Activated naive CD8-positive, alpha-beta T cell treated with anti-CD3 and anti-CD28 coated beads, Interleukin-2, amount 50 U/mL, for 16 hours (primary cell): ENCODE measurements at regions not wholly inside any gene's neighbourhood (a gene's known extent, or its start where the extent isn't known, plus 50 kb on each side); places are given as distances from the start of the nearest gene placed in this dataset.

Experiments used
- DNase-seq: peaks from one replicate; pipeline ENCODE4 v3.0.0-alpha.2; 2020; ENCODE audit warnings: low read depth, low spot score

DNA sequence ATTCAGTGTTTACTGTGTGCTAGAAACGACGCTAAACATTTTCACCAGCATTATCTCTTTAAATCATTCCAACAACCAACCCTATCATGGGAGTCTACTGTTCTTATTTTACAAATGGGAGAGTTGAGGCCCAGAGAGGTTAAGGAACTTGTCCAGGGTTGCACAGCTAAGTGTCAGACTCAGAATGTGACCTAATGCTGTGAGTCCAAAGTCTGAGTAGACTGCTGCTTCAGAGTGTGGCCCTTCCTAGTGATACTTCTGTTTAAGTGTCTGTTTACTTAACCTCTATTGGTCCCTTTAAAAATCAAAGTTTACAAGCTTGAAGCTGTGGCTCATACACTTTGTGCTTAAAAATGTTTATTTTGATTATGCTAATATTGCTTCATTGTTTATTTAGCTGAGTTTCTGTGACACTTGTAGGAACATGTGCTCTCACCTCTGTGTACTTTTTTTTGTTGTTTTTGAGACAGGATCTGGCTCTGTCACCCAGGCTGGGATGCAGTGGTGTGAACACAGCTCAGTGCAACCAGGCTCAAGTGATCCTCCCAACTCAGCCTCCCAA lies 84.4 kb upstream of the SYPL1 start:
- DNase-seq: no peak

DNA sequence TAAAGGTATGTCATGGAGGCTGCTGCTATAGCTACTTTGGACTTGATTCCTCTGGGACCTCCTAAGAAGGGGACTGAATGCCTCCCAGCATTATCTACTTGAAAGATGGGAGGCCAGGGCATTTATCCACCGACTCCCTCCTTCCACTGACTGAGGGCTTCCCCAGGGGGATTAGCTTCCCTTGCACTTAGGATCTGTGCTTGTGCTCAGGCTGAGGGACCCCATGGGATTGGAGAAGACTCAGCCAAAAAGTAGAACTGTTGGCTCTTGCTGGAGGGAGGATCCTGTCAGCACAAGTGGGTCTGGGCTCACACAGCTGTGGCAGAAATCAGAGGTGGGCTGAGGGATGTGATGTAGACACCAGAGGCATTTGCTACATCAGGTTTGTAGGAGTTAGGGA lies 81.5 kb upstream of the SYPL1 start:
- no peak for DNase-seq

DNA sequence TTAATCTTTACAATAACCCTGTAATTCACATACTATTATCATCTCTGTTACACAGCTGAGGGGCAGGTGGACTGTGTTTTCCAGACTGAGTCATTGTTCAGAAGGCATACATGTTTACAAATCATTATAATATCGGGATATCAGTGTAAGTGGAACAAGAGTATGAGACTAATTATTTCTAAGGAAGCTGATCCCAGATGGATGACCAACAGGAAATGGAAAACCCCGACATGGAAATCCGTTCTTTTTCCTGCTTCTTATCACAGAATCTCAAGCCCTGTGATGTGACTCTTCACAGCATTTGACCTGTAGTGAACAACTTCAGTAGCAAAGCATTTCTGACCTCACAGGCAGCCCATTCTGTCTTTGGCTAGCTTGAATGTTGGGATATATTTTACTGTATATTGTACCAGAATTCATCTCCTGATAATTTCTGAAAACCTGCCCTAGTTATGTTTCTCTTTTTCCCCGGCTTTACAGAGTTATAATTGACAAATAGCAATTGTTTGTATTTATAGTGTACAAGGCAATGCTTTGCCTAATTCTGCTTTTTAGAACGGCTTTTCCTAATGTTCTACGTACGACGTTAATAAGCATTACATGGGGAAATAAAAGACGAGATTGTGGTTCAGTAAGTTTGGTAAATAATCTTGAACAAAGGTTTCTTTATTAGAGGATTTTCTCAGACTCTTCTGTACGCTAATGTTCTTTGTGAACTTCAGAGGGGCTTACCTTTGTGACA lies 78.6 kb upstream of the SYPL1 start:
- no peak for DNase-seq

DNA sequence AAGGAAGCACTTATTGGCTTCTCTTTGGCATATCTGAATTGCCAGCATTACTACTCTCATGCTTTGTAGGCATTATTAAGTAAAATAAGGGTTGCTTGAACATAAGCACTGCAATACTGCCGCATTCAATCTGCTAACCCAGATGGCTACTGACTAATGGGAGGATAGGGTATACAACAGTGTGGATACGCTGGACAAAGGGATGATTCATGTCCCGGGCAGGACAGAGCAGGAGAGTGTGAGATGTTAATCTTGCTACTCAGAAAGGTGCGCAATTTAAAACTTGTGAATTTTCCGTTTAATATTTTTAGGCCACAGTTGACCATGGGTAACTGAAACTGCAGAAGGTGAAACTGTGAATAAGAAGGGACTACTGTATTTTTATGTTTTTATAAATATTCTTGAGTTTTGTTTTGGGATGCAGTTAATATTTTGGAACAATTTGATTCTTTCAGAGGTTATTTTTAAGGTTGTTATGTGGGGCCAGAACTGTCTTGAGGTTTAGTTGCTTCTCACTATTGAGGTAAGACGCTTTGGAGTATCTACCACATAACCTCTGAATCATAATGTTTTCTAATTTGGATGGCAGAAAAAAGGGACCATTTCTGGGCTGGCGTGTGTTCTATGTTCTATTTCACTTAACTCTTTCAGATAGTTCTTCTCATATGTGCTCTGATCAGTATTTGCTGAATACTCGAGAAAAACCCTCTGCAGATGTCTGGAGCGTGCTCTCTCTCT lies 75.7 kb upstream of the SYPL1 start:
- DNase-seq: no peak

DNA sequence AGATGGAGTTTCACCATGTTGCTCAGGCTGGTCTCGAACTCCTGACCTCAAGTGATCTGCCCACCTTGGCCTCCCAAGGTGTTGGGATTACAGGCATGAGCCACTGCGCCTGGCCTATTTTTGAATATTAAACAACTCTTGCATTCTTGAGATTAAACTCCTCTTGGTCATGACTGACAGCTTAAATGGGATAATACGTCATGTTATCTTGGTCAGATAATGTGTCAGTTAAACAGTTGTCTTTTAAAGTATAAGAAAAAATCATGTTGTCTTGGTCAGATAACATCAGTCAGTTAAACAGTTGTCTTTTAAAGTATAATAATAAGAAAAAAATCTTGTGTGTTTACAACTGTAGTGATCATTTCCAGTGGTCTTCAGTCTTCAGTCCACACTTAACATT lies 73.6 kb upstream of the SYPL1 start:
- DNase-seq: no peak

DNA sequence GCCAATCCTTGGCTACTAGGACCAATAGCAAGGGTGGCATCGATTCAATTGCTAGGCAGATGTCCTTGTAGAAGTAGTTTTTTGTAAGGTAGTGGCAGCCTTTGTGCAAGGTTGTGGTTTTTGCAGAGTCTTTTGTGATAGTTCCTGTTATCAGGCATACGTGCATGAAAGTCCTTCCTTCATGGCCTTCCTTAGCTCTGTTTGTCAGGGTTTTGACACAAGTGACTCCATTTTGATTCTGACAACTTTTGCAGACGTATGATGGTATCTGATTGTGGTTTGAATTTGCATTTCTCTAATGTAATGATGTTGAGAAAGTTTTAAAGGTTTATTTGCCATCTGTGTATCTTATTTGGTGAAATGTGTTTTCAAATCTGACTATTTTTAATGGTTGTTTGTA lies 71.8 kb upstream of the SYPL1 start:
- DNase-seq: no peak

DNA sequence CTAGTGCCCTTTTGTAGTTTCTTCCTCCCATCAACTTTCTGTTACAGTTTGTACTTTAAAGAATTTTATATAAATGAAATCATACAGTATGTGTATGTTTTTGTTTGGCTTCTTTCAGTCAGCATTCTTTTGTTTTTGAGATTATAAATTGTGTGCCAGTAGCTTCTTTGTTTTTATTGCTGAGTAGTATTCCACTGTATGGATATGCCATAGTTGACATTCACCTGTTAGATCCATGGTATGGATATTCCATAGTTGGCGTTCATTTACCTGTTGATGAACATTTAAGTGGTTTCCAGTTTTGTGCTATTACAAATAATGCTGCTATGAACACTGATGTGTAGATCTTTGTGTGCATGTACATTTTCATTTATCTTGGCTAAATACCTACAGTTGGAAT lies 70.8 kb upstream of the SYPL1 start:
- no peak for DNase-seq

DNA sequence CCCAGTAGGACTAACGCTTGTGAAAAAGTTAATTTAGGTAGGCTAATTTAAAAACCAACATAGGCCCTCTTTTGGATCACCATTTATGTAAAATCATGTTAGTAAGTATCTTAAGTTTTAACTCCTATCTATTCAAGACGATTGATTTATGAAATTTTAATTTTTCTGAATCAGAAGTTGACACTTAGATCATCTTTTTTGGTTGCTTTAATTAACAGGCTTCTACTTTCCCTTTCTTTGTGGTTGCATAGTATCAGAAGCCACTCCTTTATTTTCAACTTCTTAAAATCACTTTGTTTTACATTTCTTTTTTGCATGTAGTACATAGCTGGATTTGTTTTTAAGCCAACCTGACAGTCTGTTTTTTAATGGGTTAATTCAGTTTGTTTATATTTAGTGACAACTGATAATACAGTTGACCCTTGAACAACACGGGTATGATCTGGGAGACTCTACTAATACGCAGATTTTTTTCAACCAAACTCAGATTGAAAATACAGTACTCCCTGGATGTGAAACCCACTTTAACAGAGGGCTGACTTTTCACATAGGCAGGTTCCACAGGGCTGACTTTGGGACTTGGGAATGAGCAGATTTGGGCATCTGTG lies 69.7 kb upstream of the SYPL1 start:
- no peak for DNase-seq

DNA sequence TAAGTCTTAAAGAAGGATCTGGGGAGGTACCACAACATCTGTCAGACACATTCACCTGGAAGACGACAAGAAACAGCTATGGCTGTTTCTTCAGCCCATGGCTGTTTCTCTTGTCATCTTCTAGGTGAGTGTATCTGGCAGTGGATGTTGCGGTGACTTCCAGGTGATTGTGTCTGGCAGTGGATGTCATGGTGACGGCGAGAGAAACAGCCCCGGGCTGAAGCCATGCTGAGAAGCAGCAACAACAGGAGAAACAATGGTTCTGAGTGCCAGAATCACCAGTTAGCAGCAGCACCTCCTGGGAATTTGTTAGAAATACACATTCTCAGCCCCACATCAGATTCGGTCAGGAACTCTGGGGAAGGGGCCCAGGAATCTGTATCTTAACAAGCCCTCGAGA lies 68.6 kb upstream of the SYPL1 start:
- DNase-seq: no peak

DNA sequence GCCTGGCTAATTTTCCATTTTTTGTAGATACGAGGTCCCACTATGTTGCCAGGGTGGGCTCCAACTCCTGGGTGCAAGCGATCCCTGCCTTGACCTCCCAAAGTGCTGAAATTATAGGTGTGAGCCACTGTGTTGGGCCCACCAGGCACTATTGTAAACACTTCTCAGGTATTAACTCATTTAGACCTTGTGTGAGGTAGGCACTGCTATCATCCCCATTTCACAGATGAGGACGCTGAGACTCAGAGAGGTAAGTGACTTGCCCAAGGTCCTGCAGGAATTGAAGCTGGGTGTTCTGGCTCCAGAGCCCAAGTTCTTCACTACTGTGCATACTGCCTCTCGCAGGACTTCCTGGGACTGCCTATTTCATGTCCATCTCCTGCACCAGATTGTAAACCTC lies 67.1 kb upstream of the SYPL1 start:
- DNase-seq: no peak

DNA sequence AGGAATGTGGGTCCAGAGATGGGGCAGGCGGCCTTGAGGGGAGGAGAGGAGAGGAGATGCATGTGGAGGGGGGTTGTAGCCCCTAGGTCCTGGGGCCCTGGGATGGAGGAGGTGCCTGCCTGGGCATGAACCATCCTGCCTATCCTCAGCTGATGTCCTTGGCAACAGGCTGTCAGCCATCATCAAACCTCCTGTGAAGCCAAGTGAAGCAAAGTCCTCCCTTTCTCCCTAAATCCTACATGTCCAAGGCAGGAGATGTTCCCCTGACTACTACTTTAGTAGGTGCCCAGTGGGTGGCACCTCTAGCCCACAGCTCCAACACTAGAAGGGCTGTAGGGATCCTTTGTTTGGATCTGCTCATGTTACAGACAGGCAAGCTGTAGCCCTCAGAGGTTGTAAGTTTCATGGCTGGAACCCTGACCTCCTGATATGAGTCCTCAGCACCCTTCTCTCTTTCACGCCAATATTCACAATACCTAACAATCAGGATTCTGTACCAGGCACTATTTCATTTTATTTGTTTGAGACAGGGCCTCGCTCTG lies 66.6 kb upstream of the SYPL1 start:
- DNase-seq: no peak

DNA sequence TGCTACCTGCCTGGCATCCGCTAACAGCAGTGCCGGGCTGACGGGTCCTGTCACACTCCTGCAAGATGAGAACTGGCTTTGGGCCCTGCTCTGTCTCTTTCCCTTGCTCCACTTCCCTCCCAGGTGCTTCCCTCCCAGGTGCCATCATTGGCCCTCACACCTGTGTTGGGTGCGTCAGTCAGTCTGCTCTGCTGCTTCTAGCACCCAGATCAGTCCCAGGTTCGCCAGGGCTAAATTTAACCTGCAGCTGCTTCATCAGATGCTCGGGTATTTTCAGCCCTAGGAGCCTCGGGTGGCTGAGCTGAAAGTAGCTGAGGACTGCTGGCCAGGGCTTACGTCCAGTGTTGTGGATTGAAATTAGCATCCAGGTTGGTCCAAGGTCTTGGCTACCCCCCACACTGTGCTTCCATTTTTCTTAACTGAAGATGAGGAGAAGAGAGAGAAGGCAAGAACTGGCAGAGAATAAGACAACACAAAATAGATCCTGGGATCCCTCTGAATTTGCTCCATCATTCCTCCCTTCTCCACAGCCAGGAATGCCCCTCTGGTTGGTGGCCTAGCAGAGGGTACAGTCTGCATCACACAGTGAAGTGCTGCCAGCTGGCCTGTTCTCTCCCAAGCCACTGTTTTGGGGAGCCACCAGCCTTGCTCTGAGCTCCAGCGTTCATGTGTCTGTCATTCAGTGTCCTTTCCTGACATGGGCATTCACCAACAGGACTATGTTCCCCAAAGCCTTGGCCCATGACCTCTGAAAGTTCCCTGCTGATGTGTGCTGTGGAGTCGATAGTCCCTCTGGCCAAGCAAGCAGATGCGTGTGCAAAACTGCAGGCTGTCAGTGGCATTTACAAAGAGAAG lies 65.9 kb upstream of the SYPL1 start:
- no peak for DNase-seq

DNA sequence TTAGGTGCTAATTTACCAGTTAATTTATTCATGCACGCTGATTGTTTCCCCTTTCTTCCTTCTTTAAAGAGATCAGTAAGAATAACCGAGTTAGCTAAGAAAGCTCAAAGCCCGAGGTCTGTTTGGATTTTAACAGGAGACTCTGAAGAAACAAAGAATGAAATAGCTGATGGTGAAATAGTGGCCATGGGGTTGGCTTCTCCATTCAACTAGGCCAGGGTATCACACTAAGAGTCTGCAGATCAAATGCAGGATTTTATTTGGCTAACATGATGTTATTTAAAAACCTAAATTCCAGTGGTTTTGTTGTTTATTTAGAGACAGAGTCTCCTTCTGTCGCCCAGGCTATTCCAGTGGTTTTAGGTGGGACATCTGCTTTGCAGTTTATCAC lies 65.2 kb upstream of the SYPL1 start:
- no peak for DNase-seq

DNA sequence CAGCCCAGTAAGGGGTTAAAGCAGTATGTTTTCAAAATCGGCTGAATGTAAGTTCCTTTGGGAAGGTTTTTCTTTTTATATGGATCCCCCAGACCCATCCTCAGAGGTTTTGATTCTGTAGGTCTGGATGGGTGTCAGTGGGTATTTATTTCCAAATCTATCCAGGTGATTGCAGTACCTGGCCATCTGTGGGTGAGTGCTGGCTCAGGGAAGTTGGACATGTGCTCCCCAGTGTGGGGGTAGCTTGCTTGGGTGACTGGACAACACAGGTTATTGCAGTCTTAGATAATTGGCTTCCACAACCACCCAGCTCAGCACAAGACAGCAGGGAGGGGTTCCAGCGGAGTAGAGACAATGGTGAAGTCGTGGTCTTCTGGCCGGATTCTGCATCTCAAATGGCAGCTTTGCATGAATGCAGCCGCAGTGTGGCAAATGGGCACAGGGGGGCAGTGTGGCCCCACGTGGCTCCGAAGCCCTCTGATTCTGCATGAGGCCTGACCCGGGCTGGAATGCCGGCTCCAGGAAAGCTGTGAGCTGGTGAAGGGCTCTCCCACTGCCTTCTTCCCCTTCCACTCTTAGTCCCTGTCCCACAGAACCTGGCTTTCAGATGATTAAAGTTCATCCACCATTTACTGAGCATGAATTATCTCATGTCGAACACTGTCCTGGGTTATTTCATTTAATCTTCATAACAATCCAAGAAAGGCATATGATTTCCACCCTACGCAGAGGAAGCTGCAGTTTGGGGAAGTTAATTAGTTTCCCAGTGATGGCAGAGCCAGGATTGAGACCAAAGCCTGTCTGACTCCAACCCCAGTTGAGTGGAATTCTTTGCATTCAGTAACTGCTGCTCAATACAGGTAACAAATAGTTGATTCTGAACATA lies 64.5 kb upstream of the SYPL1 start:
- DNase-seq: peak; percentile 34

DNA sequence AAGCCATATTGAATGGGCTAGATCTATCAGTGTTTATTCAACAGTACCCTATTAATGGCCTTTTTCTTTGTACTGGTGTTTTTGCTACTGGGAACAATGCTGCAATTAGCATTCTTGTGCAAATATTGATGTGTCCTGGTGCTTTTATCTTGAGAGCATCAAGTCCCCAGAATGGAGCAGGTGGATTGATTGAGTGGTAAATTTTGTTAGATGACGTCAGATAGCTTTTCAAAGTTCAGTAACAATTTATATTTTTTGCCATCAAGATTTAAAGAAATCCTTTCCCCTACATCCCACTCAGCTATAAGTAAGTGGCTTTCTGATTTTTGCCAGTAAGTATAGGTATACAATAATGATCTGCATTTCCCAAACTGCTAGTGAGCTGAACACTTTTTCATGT lies 63.4 kb upstream of the SYPL1 start:
- DNase-seq: no peak

DNA sequence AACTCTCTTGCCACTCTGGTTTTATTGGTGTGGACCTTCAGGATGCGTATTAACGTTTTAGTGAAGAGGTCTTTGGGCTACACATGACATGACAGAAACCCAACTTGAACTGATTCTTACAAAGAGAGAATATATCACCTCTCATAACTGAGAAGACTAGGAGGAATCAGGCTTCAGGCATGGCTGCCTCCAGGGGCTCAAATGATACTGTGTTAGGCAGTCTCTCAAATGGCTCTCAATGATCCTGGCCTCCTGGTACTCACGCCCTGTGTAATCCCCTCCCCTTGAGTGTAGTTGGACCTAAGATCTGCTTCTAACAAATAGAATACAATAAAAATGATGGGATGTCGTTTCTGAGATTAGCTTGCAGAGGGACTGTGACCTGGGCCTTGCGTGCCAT lies 58.5 kb upstream of the SYPL1 start:
- no peak for DNase-seq

DNA sequence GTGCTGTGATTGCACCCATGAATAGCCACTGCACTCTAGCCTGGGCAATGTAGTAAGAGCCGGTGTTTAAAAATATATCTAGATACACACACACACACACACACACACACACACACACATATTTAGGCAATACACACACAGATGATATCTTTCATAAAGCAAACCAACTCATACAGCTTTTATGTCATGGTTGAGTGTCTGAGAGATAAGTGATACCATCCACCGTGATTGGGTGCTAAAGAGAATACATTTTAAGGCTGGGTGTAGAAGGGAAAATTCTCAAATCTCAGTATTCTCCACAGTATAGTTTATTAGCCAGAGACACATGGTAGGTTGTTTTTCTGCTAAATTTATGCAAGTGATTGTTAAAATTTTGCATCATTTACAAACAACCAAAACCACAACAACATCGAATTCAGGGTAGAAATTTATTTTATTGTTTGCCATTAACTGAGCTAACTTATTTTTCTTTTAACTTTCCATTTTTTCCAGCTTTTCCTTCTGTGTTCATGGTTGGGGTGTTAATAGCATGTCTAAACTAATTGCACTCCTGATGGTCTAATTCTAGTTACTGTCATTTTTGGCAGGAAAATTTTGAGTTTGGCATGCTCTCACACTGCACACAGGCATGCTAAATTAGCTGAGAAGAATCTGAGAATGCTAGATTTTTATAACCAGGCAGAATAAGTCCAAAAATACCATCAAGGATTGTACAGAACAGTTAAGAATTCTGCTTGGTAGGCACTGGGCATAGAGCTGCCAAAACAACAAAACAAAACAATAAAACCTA lies 57.9 kb upstream of the SYPL1 start:
- no peak for DNase-seq

DNA sequence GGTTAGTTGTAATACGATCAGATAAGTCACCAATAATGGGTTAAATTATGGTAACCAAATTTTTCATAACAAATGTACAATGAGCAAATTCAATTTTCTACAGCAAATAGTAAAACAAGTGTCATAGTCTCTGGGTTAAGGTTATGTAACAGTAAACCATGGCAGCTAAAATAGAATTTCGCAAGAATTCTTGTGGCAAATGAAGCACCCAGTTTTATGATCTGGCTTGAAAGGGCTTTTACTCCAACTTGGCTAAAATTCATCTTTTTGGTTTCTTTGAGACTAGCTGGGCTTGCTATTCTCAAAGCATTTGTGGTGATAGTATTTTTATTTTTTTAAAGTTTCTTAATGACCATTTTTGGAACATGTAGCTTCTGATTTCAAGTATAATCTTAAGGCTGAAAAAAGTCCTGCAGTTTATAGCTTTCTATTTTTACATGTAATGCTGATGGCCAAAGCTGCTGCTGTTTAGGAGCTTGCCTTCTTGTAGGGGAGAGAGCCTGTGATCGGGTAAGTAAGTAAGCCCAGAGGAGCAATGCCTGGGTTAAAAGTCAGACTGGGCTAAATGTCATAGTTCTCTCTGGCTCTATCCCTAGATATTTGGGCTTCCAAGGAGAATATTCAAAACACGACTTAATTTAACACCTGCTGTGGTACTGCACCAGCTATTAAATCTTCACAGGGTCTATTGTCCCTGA lies 55.5 kb upstream of the SYPL1 start:
- no peak for DNase-seq
